HG02840 (cell line): ENCODE measurements at regions not wholly inside any gene's neighbourhood (a gene's known extent, or its start where the extent isn't known, plus 50 kb on each side); places are given as distances from the start of the nearest gene placed in this dataset.
A peak's percentile ranks its signal among the peaks of the same experiment; 100 is the strongest.

ENCODE experiments used
- ATAC-seq: cut with Tn5 transposase; IDR thresholded peaks from one replicate; pipeline ENCODE4 v1.9.1; 2021; ENCODE audit warnings: mild to moderate bottlenecking, moderate library complexity, moderate number of reproducible peaks; ENCODE audit not compliant: unreplicated experiment, low FRiP score

GRCh38 chr1:244336232-244336899 lies 115.3 kb downstream of the ADSS2 start:
- ATAC-seq: no peak

GRCh38 chr1:244337839-244338238 lies 113.9 kb downstream of the ADSS2 start:
- no peak for ATAC-seq

DNA sequence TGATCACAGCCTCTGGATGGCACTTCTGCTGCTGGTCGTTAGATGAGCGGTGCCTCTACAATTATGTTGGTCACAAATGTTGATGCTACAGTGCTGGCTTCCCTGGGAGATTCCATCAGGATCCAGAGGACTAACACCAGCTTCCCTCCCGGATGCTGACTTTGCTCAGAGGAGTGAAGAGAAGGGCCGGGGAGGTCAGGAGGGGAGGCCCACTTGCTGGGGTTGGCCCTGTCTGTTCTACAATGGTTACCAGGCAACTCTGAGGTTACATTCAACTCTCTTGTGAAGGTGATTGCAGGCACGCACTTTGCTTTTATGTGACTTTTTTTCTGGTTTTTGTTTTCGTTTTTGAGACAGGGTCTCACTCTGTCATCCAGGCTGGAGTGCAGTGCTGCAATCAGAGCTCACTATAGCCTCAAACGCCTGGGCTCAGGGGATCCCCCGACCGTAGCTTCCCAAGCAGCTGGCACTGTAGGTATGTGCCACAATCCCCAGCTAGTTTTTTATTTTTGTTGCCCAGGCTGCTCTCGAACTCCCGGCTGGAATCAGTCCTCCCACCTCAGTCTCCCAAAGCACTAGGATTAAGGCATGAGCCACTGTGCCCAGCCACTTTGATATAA lies 112.5 kb downstream of the ADSS2 start:
- no peak for ATAC-seq

- no peak for ATAC-seq
These were observed 111.9 kb downstream of the ADSS2 start for GRCh38 chr1:244339776-244340175.

DNA sequence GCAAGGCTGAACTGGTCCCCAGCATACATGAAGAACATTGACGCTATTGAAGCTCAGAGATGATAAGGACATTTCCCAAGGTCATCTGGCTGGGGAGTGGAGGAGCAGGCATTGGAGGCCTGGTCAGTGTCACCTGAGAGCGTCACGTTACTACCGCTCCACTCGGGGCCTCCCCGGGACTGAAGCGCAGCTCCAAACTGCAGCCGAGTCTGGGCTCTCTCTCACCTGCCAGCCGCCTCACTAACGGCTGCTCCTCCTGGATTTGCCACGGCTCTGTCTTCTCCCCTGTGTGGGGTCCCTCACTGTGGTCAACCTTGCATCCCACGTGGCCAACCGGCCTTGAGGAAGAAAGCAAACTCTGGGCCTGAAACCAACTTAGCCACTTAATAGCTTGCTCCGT lies 111.3 kb downstream of the ADSS2 start:
- ATAC-seq: no peak

- no peak for ATAC-seq
These were observed 110.0 kb downstream of the ADSS2 start for GRCh38 chr1:244341455-244342450.

DNA sequence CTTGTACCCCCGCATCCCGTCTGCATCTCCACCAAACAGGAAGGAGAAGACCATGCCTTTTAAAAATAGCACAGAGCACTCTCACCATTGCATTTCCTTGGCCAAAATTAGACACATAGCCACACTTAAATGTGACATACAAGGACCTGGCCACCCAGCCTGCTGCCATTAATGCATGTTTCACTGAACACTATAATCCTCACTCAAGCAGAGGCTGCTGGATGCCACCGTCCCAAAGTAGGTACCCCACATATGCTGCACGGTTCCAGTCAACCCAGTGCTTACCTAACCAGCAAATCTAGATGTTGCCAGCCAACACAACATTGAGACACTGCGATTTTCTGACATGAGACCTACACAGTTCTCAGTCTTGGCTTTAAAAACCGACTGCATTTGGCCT lies 107.7 kb downstream of the ADSS2 start:
- no peak for ATAC-seq

- ATAC-seq: no peak
These were observed 104.6 kb downstream of the ADSS2 start for GRCh38 chr1:244346972-244347618.

DNA sequence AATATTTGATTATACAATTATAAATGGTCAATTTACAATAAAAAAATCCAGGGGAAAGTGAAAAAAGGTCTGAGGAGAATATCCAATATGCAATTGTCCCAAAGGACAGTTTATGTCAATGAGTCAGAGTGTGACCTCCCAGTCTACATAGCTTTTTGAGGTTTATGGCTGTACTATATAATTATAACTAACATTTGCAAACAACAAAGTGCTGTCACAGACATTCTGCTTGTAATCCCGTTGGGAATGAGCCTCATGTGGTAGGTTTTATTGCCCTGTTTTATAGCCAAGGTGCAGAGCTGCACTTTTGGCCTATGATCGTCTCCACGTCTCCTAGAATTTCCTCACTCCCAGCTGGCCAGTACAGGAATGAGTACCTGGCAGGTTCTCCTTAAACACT lies 103.8 kb downstream of the ADSS2 start:
- no peak for ATAC-seq

- ATAC-seq: no peak
These were observed 102.6 kb downstream of the ADSS2 start for GRCh38 chr1:244349103-244349531.

DNA sequence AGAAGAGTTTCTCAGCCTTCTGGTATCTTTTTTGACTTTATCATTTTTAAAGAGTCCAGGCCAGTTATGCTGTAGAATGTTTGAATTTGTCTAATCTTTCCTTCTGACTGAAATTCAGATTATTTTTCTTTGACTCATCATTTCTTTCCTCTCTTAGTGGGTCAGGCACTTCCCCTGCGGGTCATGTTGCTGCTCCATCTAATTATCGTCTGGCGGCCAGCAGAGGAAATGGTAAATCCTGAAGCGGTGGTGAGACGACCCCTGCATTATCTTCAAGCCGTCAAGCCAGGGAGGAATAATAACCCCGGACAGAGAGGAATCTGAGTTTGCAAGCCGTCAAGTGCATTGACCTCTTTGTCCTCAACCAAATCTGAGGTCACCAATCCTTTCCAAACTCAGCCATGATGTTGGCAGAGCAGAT lies 102.1 kb downstream of the ADSS2 start:
- no peak for ATAC-seq

DNA sequence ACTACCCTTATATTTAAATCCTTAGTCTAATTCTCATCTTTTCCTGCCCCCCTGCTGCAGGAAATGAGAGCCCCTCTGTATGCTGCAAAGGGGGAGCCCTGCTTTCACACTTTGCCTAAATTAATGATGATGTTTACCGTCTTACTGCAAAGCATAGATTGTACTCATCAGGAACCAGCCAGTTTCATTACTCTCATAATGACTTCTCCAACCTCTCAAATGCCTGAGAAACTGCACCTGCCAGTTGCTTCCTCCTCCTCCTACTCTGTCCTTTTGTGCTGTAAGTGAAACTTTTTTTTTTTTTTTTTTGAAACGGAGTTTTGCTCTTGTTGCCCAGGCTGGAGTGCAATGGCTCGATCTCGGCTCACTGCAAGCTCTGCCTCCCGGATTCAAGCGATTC lies 101.7 kb downstream of the ADSS2 start:
- no peak for ATAC-seq

DNA sequence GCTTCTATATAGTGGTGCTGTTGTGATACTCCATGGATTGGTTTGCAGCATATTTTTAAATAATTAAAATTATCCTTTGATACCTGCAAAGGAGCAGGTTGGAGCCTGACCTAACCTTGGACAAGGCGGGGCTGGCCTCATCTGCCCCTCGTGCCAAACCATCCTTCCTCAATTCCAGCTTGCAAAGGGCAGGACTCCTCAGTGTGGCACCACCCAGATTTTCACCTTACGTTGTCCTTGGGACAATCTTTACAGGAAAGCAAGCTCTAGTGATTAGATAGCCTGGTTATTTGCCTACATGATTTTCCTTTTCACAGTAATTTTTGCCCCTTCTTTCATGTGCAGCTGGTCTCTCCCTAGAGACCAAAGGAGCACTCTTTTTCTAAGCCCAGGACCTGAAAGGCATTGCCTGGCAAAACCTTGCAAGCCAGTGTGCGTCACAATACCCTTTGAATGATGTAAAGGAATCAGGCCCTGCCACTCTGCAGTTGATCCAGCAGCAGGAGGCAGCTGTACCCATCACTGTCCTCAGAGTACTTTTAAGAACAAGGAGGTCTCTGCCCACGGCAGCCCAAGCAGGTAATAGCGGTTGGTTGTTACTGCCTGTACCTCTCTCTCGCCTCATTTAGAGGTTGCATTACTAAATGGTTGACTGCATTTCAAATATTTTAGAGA lies 99.4 kb downstream of the ADSS2 start:
- no peak for ATAC-seq

DNA sequence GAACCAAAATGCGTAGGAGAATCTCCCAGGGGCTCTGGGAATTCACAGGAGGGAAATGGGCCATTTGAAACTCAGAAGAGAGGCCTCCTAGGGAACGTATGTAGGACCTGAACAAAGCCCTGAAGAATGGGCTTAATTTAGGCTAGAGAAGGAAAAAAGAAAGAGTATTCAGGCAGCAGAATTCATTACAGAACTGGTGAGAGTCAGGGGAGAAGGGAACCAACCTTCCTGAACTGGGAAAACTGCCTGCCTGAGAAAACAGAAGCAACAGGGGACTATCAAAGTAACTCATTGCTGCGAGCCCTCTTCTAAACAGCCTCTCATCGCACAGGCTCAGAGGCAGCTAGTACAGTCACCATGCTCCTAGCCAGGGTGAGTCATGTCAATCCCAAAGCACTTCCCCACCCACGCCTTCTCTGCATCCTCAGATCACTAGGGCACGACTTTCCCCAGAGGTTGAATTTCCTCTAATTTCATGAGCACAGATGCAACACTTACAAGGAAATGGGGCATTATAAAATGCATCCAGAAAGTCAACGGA lies 98.1 kb downstream of the ADSS2 start:
- peak; percentile 63 for ATAC-seq

DNA sequence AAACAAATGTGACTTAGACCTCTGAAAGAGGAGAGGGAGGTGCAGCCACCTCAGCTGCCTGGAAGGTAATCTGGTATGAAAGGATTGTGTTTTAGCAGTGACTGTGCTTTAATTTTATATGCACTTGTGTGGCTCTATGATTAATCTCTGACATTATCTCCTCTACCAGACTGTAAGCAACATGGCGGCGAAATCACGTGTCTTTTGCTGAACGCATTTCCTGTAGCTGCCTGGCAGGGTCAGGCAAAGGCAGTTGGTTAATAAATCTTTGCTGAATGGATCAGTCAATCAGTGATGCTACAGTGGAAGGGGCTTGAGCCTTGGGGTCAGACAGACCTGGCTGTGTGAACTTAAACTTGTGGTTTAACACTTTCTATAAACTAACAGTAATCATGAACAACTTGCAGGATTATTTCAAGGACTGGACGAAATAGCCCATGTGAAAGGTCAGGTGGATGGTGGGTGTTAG lies 96.9 kb downstream of the ADSS2 start:
- no peak for ATAC-seq

- no peak for ATAC-seq
These were observed 95.3 kb downstream of the ADSS2 start for GRCh38 chr1:244356376-244356775.
